SK-N-SH (cell line): ENCODE measurements at regions not wholly inside any gene's neighbourhood (a gene's known extent, or its start where the extent isn't known, plus 50 kb on each side); places are given as distances from the start of the nearest gene placed in this dataset.

Source experiments
- CTCF ChIA-PET: fragments of 300-600, 350-600 bp; formaldehyde crosslinking; extraction: SDS; loops from one replicate; lab custom pipeline; 2021; lab: Yijun Ruan, JAX
- POLR2A ChIA-PET: fragments of 350-600 bp; sonication (Branson Sonifier 250); formaldehyde crosslinking; extraction: SDS; loops from one replicate; lab custom pipeline; 2020; ENCODE audit warnings: antibody characterized with exemption, inconsistent platforms; lab: Yijun Ruan, JAX
- DNase-seq: peaks from one replicate; pipeline ENCODE4 v3.0.0; 2012
- H2AFZ ChIP-seq: fragments of 200-600 bp; sonication (generic); 2 replicates; pipeline ENCODE4 v1.8.1; 2016; ENCODE audit warnings: antibody characterized with exemption, mild to moderate bottlenecking, low read depth
- H3F3A ChIP-seq: fragments of 200-600 bp; sonication (generic); replicated peaks from 2 replicates; pipeline ENCODE3; 2016; ENCODE audit warnings: antibody characterized with exemption, mild to moderate bottlenecking; ENCODE audit not compliant: insufficient read depth
- H3K27ac ChIP-seq, 2 experiments: fragments of 200-500 bp in 1 of 2; fragments of 200-600 bp in 1 of 2; sonication (Bioruptor generic) in 1 of 2; sonication (generic), shearing (Covaris generic) in 1 of 2; 2 replicates each; pipeline versions ENCODE4 v1.5.1 to v1.6.1; 2014 to 2016; ENCODE audit warnings: low read depth in 2 of 2, inconsistent platforms in 1 of 2, low read length in 1 of 2, mild to moderate bottlenecking in 1 of 2, mixed read lengths in 1 of 2
- H3K27me3 ChIP-seq: fragments of 200-600 bp; sonication (generic), shearing (Covaris generic); 2 replicates; pipeline ENCODE4 v1.6.1; 2016; ENCODE audit warnings: mixed run types; ENCODE audit not compliant: insufficient read depth
- H3K36me3 ChIP-seq, 2 experiments: fragments of 200-500 bp in 1 of 2; fragments of 200-600 bp in 1 of 2; sonication (Bioruptor generic) in 1 of 2; sonication (generic) in 1 of 2; replicated peaks in 1 of 2; 2 replicates each; pipeline versions ENCODE3 to v1.5.1; 2014 to 2016; ENCODE audit warnings: low read length in 1 of 2, mild to moderate bottlenecking in 1 of 2; ENCODE audit not compliant: insufficient read depth in 2 of 2, control insufficient read depth in 1 of 2
- H3K4me1 ChIP-seq, 2 experiments: fragments of 200-500 bp in 1 of 2; fragments of 200-600 bp in 1 of 2; sonication (Bioruptor generic) in 1 of 2; sonication (generic), shearing (Covaris generic) in 1 of 2; 2 replicates each; pipeline versions ENCODE4 v1.5.1 to v1.6.1; 2014 to 2016; ENCODE audit warnings: low read depth in 1 of 2, low read length in 1 of 2, mixed run types in 1 of 2; ENCODE audit not compliant: insufficient read depth in 2 of 2, control insufficient read depth in 1 of 2
- H3K4me2 ChIP-seq: fragments of 200-600 bp; sonication (generic), shearing (Covaris generic); 2 replicates; pipeline ENCODE4 v1.6.1; 2017; ENCODE audit warnings: mixed run types
- H3K4me3 ChIP-seq, 2 experiments: fragments of 200-500 bp in 1 of 2; fragments of 200-600 bp in 1 of 2; sonication (Bioruptor generic) in 1 of 2; sonication (generic), shearing (Covaris generic) in 1 of 2; 2 replicates each; pipeline versions ENCODE4 v1.5.1 to v1.8.1; 2014 to 2016; ENCODE audit warnings: low read depth in 2 of 2, inconsistent platforms in 1 of 2, low read length in 1 of 2, mild to moderate bottlenecking in 1 of 2, mixed read lengths in 1 of 2, moderate library complexity in 1 of 2
- H3K79me2 ChIP-seq: fragments of 200-600 bp; sonication (generic); 2 replicates; pipeline ENCODE4 v1.8.1; 2017; ENCODE audit warnings: mild to moderate bottlenecking; ENCODE audit not compliant: insufficient read depth
- H3K9ac ChIP-seq: fragments of 200-600 bp; sonication (generic); 2 replicates; pipeline ENCODE4 v1.6.1; 2017; ENCODE audit warnings: mixed run types
- H3K9me2 ChIP-seq: fragments of 200-600 bp; sonication (generic); 2 replicates; pipeline ENCODE4 v1.6.1; 2017; ENCODE audit warnings: mixed run types
- H3K9me3 ChIP-seq: fragments of 200-600 bp; sonication (generic); 2 replicates; pipeline ENCODE4 v1.6.1; 2017; ENCODE audit warnings: mixed run types, mild to moderate bottlenecking, moderate library complexity
- H4K20me1 ChIP-seq: fragments of 200-600 bp; sonication (generic); 2 replicates; pipeline ENCODE4 v1.6.1; 2017; ENCODE audit warnings: mild to moderate bottlenecking, mixed run types; ENCODE audit not compliant: insufficient read depth
- CHD2 ChIP-seq: fragments of 150-350 bp; IDR thresholded peaks from 2 replicates; pipeline ENCODE4 v1.6.1; 2018; ENCODE audit warnings: low read length; ENCODE audit not compliant: partially characterized antibody
- GABPA ChIP-seq: IDR thresholded peaks from 2 replicates; pipeline ENCODE4 v1.4.0; 2012; ENCODE audit warnings: low read depth, mild to moderate bottlenecking
- GATA2 ChIP-seq: sonication (generic); formaldehyde crosslinking; IDR thresholded peaks from 2 replicates; pipeline ENCODE4 v1.5.0; 2020; ENCODE audit warnings: mild to moderate bottlenecking, missing genetic modification reagents
- JUND ChIP-seq: IDR thresholded peaks from 2 replicates; pipeline ENCODE4 v1.4.0; 2012
- NFIC ChIP-seq: IDR thresholded peaks from 2 replicates; pipeline ENCODE4 v1.4.0; 2012; ENCODE audit warnings: borderline replicate concordance
- NRF1 ChIP-seq: IDR thresholded peaks from 2 replicates; pipeline ENCODE4 v1.6.1; 2012; ENCODE audit warnings: low read depth, mild to moderate bottlenecking, low read length
- POLR2AphosphoS5 ChIP-seq: IDR thresholded peaks from 2 replicates; pipeline ENCODE4 v1.6.1; 2012; ENCODE audit warnings: low read depth, low read length
- RAD21 ChIP-seq: IDR thresholded peaks from 2 replicates; pipeline ENCODE4 v1.6.1; 2012; ENCODE audit warnings: mild to moderate bottlenecking, low read length
- RXRA ChIP-seq: IDR thresholded peaks from 2 replicates; pipeline ENCODE4 v1.4.0; 2012; ENCODE audit warnings: low read depth, mild to moderate bottlenecking, borderline replicate concordance
- TEAD4 ChIP-seq: IDR thresholded peaks from 2 replicates; pipeline ENCODE4 v1.4.0; 2012; ENCODE audit warnings: mild to moderate bottlenecking, borderline replicate concordance; ENCODE audit not compliant: insufficient read depth
- YY1 ChIP-seq: IDR thresholded peaks from 2 replicates; pipeline ENCODE4 v1.4.0; 2012; ENCODE audit warnings: low read depth, mild to moderate bottlenecking
- WGBS: methylation state at CpG from one replicate; pipeline ENCODE4 v1.1.6; 2017; ENCODE audit warnings: low lambda C conversion rate; 5-methylcytosine and 5-hydroxymethylcytosine counted together
- TF ChIP-seq, protein P1 (sequence below): IDR thresholded peaks from 2 replicates; pipeline ENCODE4 v1.4.0; 2012; ENCODE audit warnings: low read depth, borderline replicate concordance
- TF ChIP-seq, protein P2 (sequence below): fragments of 150-350 bp; IDR thresholded peaks from 2 replicates; pipeline ENCODE4 v1.6.1; 2016; ENCODE audit warnings: mild to moderate bottlenecking, low read depth, low read length
- TF ChIP-seq, protein P3 (sequence below): IDR thresholded peaks from 2 replicates; pipeline ENCODE4; 2012

DNA sequence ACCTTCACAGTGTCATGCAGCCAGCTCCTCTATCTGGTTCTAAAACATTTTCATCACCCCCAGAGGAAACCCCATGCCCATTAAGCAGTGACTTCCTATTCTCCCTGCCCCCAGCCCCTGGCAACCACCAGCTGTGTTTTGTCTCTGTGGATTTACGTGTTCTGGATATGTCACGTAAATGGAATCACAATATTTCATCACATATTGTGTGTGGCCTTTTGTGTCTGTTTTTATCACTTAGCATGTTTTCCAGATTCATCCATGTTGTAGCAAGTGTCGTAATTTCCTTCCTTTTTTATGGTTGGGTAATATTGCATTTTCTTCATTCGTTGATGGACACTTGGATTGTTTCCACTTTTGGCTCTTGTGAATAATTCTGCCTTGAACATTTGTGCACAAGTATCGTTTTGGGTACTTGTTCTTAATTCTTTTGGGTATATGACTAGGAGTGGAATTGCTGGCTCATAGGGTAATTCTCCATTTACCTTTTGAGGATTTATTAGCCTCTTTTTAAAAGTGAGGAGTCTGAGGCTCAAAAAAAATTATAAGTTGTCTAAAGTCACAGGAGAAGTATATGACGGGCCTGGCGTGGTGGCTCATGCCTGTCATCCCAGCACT is 127.0 kb downstream of the MRPS6 start (continued):
- TF ChIP-seq NFIC (no peak), GATA2 (CRISPR knock-in tag) (no peak), POLR2AphosphoS5 (no peak)
- TF ChIP-seq, protein P1, sequence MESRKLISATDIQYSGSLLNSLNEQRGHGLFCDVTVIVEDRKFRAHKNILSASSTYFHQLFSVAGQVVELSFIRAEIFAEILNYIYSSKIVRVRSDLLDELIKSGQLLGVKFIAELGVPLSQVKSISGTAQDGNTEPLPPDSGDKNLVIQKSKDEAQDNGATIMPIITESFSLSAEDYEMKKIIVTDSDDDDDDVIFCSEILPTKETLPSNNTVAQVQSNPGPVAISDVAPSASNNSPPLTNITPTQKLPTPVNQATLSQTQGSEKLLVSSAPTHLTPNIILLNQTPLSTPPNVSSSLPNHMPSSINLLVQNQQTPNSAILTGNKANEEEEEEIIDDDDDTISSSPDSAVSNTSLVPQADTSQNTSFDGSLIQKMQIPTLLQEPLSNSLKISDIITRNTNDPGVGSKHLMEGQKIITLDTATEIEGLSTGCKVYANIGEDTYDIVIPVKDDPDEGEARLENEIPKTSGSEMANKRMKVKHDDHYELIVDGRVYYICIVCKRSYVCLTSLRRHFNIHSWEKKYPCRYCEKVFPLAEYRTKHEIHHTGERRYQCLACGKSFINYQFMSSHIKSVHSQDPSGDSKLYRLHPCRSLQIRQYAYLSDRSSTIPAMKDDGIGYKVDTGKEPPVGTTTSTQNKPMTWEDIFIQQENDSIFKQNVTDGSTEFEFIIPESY: no peak

DNA sequence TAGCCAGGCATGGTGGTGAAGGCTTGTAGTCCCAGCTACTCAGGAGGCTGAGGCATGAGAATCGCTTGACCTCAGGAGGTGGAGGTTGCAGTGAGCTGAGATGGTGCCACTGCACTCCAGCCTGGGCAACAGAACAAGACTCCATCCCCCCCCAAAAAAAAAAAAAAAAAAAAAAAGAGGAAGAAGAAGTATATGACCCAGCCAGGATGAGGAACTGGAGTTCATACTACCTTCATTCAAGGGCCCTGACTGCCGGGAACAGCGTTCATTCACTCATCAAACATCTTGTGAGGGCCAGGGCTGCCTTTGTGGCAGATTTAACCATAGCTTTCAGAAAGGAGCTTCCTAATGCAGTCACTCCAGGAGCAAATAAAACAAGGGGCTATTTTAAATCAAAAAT is 127.6 kb downstream of the MRPS6 start:
- CTCF ChIA-PET: interaction anchor here (1.3 to 7.6 kb wide), 5 partner anchors 10 to 277 kb away, joined by 4 to 41 read pairs (median 10); partner anchors contain the start of genes MRPS6 and SLC5A3
- H3K4me2 ChIP-seq: peak overlapping the region; percentile 86; the same call in 1 of the 2 replicates

More for the DNA sequence above, 127.6 kb downstream of the MRPS6 start:
- Histone ChIP-seq H3F3A (no peaks in the 10 kb centered on the region), H3K27ac (peak overlapping the region in 1 of 2 experiments; percentile 84; a peak in 2 of 4 replicates), H3K9me3 (no peaks in the 10 kb centered on the region), H3K36me3 (no peaks in the 10 kb centered on the region), H3K4me1 (peaks cover 6 to 38% of the 10 kb centered on the region in 2 experiments; a peak in 2 of 4 replicates), H3K4me3 (no peak overlapping the region; a peak in 1 of 4 replicates), H3K9ac (no peak overlapping the region), H3K27me3 (no peaks in the 10 kb centered on the region), H3K79me2 (no peaks in the 10 kb centered on the region), H3K9me2 (no peaks in the 10 kb centered on the region), H2AFZ (0 out of 2 replicates have a peak overlapping the region, but pooled peaks have one; percentile 86), H4K20me1 (no peaks in the 10 kb centered on the region)
- TF ChIP-seq NRF1: no peak
- no peak for TF ChIP-seq RAD21
- TF ChIP-seq YY1: no peak
- TF ChIP-seq GABPA: no peak
- TF ChIP-seq CHD2: no peak
- TF ChIP-seq JUND: no peak
- TF ChIP-seq, protein P1: no peak
- no peak for TF ChIP-seq TEAD4
- TF ChIP-seq, protein P2, sequence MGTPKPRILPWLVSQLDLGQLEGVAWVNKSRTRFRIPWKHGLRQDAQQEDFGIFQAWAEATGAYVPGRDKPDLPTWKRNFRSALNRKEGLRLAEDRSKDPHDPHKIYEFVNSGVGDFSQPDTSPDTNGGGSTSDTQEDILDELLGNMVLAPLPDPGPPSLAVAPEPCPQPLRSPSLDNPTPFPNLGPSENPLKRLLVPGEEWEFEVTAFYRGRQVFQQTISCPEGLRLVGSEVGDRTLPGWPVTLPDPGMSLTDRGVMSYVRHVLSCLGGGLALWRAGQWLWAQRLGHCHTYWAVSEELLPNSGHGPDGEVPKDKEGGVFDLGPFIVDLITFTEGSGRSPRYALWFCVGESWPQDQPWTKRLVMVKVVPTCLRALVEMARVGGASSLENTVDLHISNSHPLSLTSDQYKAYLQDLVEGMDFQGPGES: no peak
- TF ChIP-seq, protein P3, sequence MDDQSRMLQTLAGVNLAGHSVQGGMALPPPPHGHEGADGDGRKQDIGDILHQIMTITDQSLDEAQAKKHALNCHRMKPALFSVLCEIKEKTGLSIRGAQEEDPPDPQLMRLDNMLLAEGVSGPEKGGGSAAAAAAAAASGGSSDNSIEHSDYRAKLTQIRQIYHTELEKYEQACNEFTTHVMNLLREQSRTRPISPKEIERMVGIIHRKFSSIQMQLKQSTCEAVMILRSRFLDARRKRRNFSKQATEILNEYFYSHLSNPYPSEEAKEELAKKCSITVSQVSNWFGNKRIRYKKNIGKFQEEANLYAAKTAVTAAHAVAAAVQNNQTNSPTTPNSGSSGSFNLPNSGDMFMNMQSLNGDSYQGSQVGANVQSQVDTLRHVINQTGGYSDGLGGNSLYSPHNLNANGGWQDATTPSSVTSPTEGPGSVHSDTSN: no peak
- TF ChIP-seq RXRA: no peak
- no peak for DNase-seq
- 94% methylated on average over 3 of the region's 3 CpGs for WGBS
- POLR2A ChIA-PET: interaction anchor here (1.5 to 2.0 kb wide), 2 partner anchors 124 to 127 kb away, joined by 4 to 12 read pairs; partner anchors contain the start of genes MRPS6 and SLC5A3
